HepG2 (cell line): ENCODE measurements at regions not wholly inside any gene's neighbourhood (a gene's known extent, or its start where the extent isn't known, plus 50 kb on each side); places are given as distances from the start of the nearest gene placed in this dataset.

Source experiments
- ATAC-seq: fragments of 200-7000 bp; cut with Tn5 transposase; 3 replicates; pipeline ENCODE4 v1.9.1; 2020; ENCODE audit warnings: mild to moderate bottlenecking, moderate library complexity
- BruUV-seq: library from RNA; stranded (reverse); fragments of 400-500 nt; replicated peaks from 2 replicates; lab custom pipeline; 2021; lab: Mats Ljungman, UMichigan
- CTCF ChIA-PET: fragments of 300-600 bp; formaldehyde crosslinking; extraction: SDS; loops from one replicate; lab custom pipeline; 2021; ENCODE audit warnings: low total read pairs, inconsistent platforms, low intra/inter-chr PET ratio; lab: Yijun Ruan, JAX
- POLR2A ChIA-PET: fragments of 350-600 bp; sonication (Branson Sonifier 250); formaldehyde crosslinking; loops from one replicate; lab custom pipeline; 2020; ENCODE audit warnings: antibody characterized with exemption, inconsistent platforms; lab: Yijun Ruan, JAX
- DNase-seq: peaks from one replicate; pipeline ENCODE4 v3.0.0-alpha.2; 2015; ENCODE audit warnings: low spot score
- FAIRE-seq: peaks from 3 replicates; lab custom pipeline; 2011; peaks lifted over from hg19 to GRCh38; lab: Jason Lieb, UNC
- H2AFZ ChIP-seq: one replicate; pipeline ENCODE4 v1.6.1; 2011; ENCODE audit warnings: low read length, inconsistent platforms
- H3K27ac ChIP-seq: fragments of 300-600 bp; 3 replicates; pipeline ENCODE4 v1.8.0; 2011; ENCODE audit warnings: mixed run types, mild to moderate bottlenecking, mixed read lengths, low read length, inconsistent platforms; ENCODE audit not compliant: insufficient read depth; ENCODE audit errors: extremely low read length
- H3K27me3 ChIP-seq, 2 experiments: fragments of 200-600 bp in 1 of 2; 2 replicates in 1 of 2; 3 replicates in 1 of 2; pipeline versions ENCODE4 v1.6.0 to v1.8.0; 2011; ENCODE audit warnings: low read length in 2 of 2, mild to moderate bottlenecking in 2 of 2, moderate library complexity in 2 of 2, inconsistent platforms in 1 of 2; ENCODE audit not compliant: insufficient read depth in 2 of 2, control insufficient read depth in 1 of 2
- H3K36me3 ChIP-seq, 2 experiments: fragments of 200-600 bp in 1 of 2; replicated peaks in 1 of 2; 2 replicates in 1 of 2; 3 replicates in 1 of 2; pipeline versions ENCODE4 v1.5.1 to v1.8.0; 2011; ENCODE audit warnings: low read length in 2 of 2, inconsistent platforms in 1 of 2; ENCODE audit not compliant: insufficient read depth in 2 of 2, control insufficient read depth in 1 of 2
- H3K4me1 ChIP-seq: 2 replicates; pipeline ENCODE4 v1.5.1; 2012; ENCODE audit warnings: low read length, inconsistent platforms; ENCODE audit not compliant: insufficient read depth
- H3K4me2 ChIP-seq: 2 replicates; pipeline ENCODE4 v1.6.0; 2011; ENCODE audit warnings: low read depth, low read length, inconsistent platforms
- H3K4me3 ChIP-seq, 3 experiments: fragments of 200-600 bp in 1 of 3; sonication (generic), shearing (Covaris generic) in 1 of 3; replicated peaks in 1 of 3; 2 replicates each; pipeline ENCODE4 v1.5.1; 2011 to 2016; ENCODE audit warnings: low read length in 3 of 3, inconsistent platforms in 2 of 3, low read depth in 2 of 3, mild to moderate bottlenecking in 2 of 3, control low read depth in 1 of 3, mixed read lengths in 1 of 3; ENCODE audit not compliant: insufficient read depth in 1 of 3
- H3K79me2 ChIP-seq: one replicate; pipeline ENCODE4 v1.6.1; 2011; ENCODE audit warnings: low read length, inconsistent platforms; ENCODE audit not compliant: insufficient read depth
- H3K9ac ChIP-seq: 2 replicates; pipeline ENCODE4 v1.6.0; 2011; ENCODE audit warnings: mild to moderate bottlenecking, low read depth, low read length, inconsistent platforms; ENCODE audit not compliant: insufficient read depth
- H3K9me3 ChIP-seq: 2 replicates; pipeline ENCODE4 v1.5.1; 2012; ENCODE audit warnings: mild to moderate bottlenecking, low read length
- H4K20me1 ChIP-seq: 2 replicates; pipeline ENCODE4 v1.6.0; 2011; ENCODE audit warnings: inconsistent platforms, mild to moderate bottlenecking, low read length, moderate library complexity; ENCODE audit not compliant: insufficient read depth
- ELK4 ChIP-seq: sonication (generic); formaldehyde crosslinking; IDR thresholded peaks from 2 replicates; pipeline ENCODE4 v1.9.0; 2021; ENCODE audit warnings: missing genetic modification reagents, borderline replicate concordance
- HNRNPLL ChIP-seq: fragments of 200-400 bp; formaldehyde crosslinking; IDR thresholded peaks from 2 replicates; pipeline ENCODE4 v1.6.1; 2017; ENCODE audit warnings: mild to moderate bottlenecking, low read depth, low read length; ENCODE audit not compliant: poor library complexity, severe bottlenecking
- HOXA3 ChIP-seq: sonication (generic); formaldehyde crosslinking; IDR thresholded peaks from 2 replicates; pipeline ENCODE4 v1.5.0; 2020; ENCODE audit warnings: missing genetic modification reagents
- MTA3 ChIP-seq: sonication (generic); formaldehyde crosslinking; IDR thresholded peaks from 2 replicates; pipeline ENCODE4 v1.4.0; 2020; ENCODE audit warnings: missing genetic modification reagents
- NBN ChIP-seq: fragments of 450-650 bp; conservative IDR thresholded peaks from 2 replicates; pipeline ENCODE4 v1.6.1; 2017
- NCOA1 ChIP-seq: sonication (generic); formaldehyde crosslinking; IDR thresholded peaks from 2 replicates; pipeline ENCODE4 v1.9.0; 2021; ENCODE audit warnings: missing genetic modification reagents
- SETDB1 ChIP-seq: sonication (generic); formaldehyde crosslinking; IDR thresholded peaks from 2 replicates; pipeline ENCODE4 v1.5.1; 2020; ENCODE audit warnings: missing genetic modification reagents, mild to moderate bottlenecking, borderline replicate concordance
- SOX13 ChIP-seq, 3 experiments: fragments of 450-650 bp in 1 of 3; sonication (generic) in 1 of 3; formaldehyde crosslinking in 1 of 3; IDR thresholded peaks in 2 of 3; conservative IDR thresholded peaks in 1 of 3; 2 replicates each; pipeline versions ENCODE4 v1.5.0 to v1.6.1; 2016 to 2020; ENCODE audit warnings: antibody characterized with exemption in 1 of 3, mild to moderate bottlenecking in 1 of 3, missing compliant biosample characterization in 1 of 3, missing genetic modification reagents in 1 of 3, moderate library complexity in 1 of 3
- TRIM22 ChIP-seq: fragments of 450-650 bp; IDR thresholded peaks from 2 replicates; pipeline ENCODE4 v1.6.1; 2017
- WIZ ChIP-seq: sonication (generic); formaldehyde crosslinking; IDR thresholded peaks from 2 replicates; pipeline ENCODE4 v1.5.1; 2020; ENCODE audit warnings: mild to moderate bottlenecking, missing genetic modification reagents
- ZBTB44 ChIP-seq: sonication (generic); formaldehyde crosslinking; IDR thresholded peaks from 2 replicates; pipeline ENCODE4 v1.4.0; 2020; ENCODE audit warnings: missing genetic modification reagents
- ZNF256 ChIP-seq: sonication (generic); formaldehyde crosslinking; conservative IDR thresholded peaks from 2 replicates; pipeline ENCODE4 v1.4.0; 2020; ENCODE audit warnings: missing genetic modification reagents
- ZNF333 ChIP-seq: sonication (generic); formaldehyde crosslinking; IDR thresholded peaks from 2 replicates; pipeline ENCODE4 v1.4.0; 2020; ENCODE audit warnings: mild to moderate bottlenecking, missing genetic modification reagents, borderline replicate concordance
- ZNF350 ChIP-seq: sonication (generic); formaldehyde crosslinking; IDR thresholded peaks from 2 replicates; pipeline ENCODE4 v1.4.0; 2020; ENCODE audit warnings: mild to moderate bottlenecking, low read depth, missing genetic modification reagents, borderline replicate concordance
- WGBS: methylation state at CpG from one replicate; pipeline ENCODE4 v1.1.6; 2017; ENCODE audit warnings: low lambda C conversion rate; 5-methylcytosine and 5-hydroxymethylcytosine counted together
- in situ Hi-C: cut with HindIII; loops from 2 replicates; pipeline ENCODE4 v1.10.0; 2017; ENCODE audit warnings: low pct_unique_long_range_greater_than_20kb; ENCODE audit not compliant: extremely low pct_ligation_motif_present
- intact Hi-C: fragments of 100-400 bp; cut with micrococcal nuclease; formaldehyde crosslinking; loops from one replicate; pipeline ENCODE4 v1.10.0; 2022; ENCODE audit not compliant: unreplicated experiment

GRCh38 chr10:8508882-8509281, 454.4 kb downstream of the GATA3 start:
- no TSS peak for BruUV-seq
- Histone ChIP-seq H3K9me3 (no peaks in the 10 kb centered on the region), H3K4me2 (no peak overlapping the region), H3K4me3 (no peak overlapping the region), H4K20me1 (no peaks in the 10 kb centered on the region), H2AFZ (no peak overlapping the region), H3K27ac (no peak overlapping the region), H3K9ac (no peak overlapping the region), H3K4me1 (no peaks in the 10 kb centered on the region), H3K36me3 (no peaks in the 10 kb centered on the region), H3K27me3 (peaks cover 0 to 9% of the 10 kb centered on the region in 2 experiments; a peak in 2 of 5 replicates), H3K79me2 (no peaks in the 10 kb centered on the region)
- TF ChIP-seq NCOA1 (CRISPR knock-in tag) = no peak
- TF ChIP-seq ELK4 (CRISPR knock-in tag) = no peak
- no peak for ATAC-seq
- no peak for DNase-seq
- in situ Hi-C loops (no loop called here), intact Hi-C loops (no loop called here)
- WGBS = 6% methylated on average over 2 of the region's 2 CpGs
- CTCF ChIA-PET = no interaction called here
- no peak for FAIRE-seq
- POLR2A ChIA-PET = no interaction called here

- ATAC-seq (no peak), FAIRE-seq (no peak), DNase-seq (no peak)
- Histone ChIP-seq H3K36me3 (no peaks in the 10 kb centered on the region), H4K20me1 (no peaks in the 10 kb centered on the region), H3K9me3 (no peaks in the 10 kb centered on the region), H3K4me1 (no peaks in the 10 kb centered on the region), H3K9ac (no peak overlapping the region), H3K79me2 (no peaks in the 10 kb centered on the region), H3K4me3 (no peak overlapping the region), H3K27me3 (peaks cover 0 to 2% of the 10 kb centered on the region in 2 experiments; a peak in 2 of 5 replicates), H3K4me2 (no peak overlapping the region), H3K27ac (no peak overlapping the region), H2AFZ (no peak overlapping the region)
- intact Hi-C loops = no loop called here
- POLR2A ChIA-PET = no interaction called here
- TF ChIP-seq NBN = no peak
- TF ChIP-seq MTA3 (CRISPR knock-in tag) = no peak
- no peak for TF ChIP-seq WIZ
- TF ChIP-seq ZBTB44 (CRISPR knock-in tag) = no peak
- TF ChIP-seq TRIM22 = no peak
- TF ChIP-seq ZNF256 = no peak
- TF ChIP-seq ZNF350 (CRISPR knock-in tag) = no peak
- no peak for TF ChIP-seq HNRNPLL
- no peak for TF ChIP-seq ZNF333 (CRISPR knock-in tag)
- no peak for TF ChIP-seq SOX13 (IDR thresholded peaks at IDR 0.05)
- no peak for TF ChIP-seq SOX13 (CRISPR knock-in tag; conservative IDR thresholded peaks at IDR 0.05 in 1 of 2, IDR thresholded peaks at IDR 0.05 in 1 of 2)
- TF ChIP-seq SETDB1 (CRISPR knock-in tag) = no peak
- no peak for TF ChIP-seq HOXA3
- 7% methylated on average over 1 of the region's 1 CpG for WGBS
- in situ Hi-C loops = no loop called here
- CTCF ChIA-PET = no interaction called here
- BruUV-seq = no TSS peak
These were observed 456.0 kb downstream of the GATA3 start for GRCh38 chr10:8510471-8510870.
